ENCODE measurements at regions not wholly inside any gene's neighbourhood (a gene's known extent, or its start where the extent isn't known, plus 50 kb on each side); places are given as distances from the start of the nearest gene placed in this dataset.
"Not testable (repeated sequence)": the region's sequence is repeated elsewhere in the genome, so short reads cannot be mapped to it uniquely, and the experiment has no call there.

DNA sequence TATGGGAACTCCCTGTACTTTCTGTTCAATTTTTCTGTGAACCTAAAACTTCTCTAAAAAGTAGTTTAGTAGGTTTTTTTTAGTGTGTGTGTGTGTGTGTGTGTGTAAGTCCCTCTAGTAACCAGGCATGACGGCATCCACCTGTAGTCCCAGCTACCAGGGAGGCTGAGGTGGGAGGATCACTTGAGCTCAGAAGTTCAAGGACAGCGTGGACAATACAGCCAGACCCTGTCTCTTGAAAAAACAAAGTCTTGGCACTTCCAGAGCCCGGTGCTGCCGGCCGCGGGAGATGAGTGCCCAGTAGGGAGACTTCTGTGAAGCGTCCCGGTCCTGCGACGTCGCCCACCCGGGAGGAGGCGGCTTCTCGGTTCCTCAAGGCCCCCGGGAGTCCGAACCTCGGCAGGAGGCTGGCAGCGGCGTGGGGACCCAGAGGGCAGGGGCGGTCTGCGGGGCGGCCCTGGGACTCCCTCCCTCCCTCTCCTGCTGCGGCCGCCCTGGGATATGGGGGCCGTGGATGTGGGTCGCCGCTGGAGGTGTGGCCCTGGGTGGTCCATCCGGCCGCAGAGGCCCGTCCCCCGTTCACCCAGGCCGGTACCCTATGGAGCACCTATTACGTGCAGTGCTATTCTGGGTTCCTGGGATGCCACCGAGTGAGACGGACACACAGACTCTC is 78.0 kb upstream of the SIRPG start:
- Histone ChIP-seq H3K27me3 (ENCODE audit: insufficient read depth, low read length) (peaks cover 14% of the 10 kb centered on the region), H3K4me3 (ENCODE audit: insufficient read depth, low read length) (no peak overlapping the region), H3K36me3 (ENCODE audit: insufficient read depth, low read length) (no peaks in the 10 kb centered on the region), H3K4me1 (ENCODE audit: insufficient read depth, low read length) (no peaks in the 10 kb centered on the region), H4K20me1 (ENCODE audit: insufficient read depth, low read length) (no peaks in the 10 kb centered on the region), H3K79me2 (ENCODE audit: insufficient read depth, low read length) (no peaks in the 10 kb centered on the region), H3K27ac (ENCODE audit: low read depth, low read length) (no peak overlapping the region), H2AFZ (ENCODE audit: low read length) (no peak overlapping the region), H3K9me3 (ENCODE audit: low read depth, low read length) (no peaks in the 10 kb centered on the region), H3K4me2 (ENCODE audit: insufficient read depth, low read length) (no peak overlapping the region)
- TF ChIP-seq, protein P1, sequence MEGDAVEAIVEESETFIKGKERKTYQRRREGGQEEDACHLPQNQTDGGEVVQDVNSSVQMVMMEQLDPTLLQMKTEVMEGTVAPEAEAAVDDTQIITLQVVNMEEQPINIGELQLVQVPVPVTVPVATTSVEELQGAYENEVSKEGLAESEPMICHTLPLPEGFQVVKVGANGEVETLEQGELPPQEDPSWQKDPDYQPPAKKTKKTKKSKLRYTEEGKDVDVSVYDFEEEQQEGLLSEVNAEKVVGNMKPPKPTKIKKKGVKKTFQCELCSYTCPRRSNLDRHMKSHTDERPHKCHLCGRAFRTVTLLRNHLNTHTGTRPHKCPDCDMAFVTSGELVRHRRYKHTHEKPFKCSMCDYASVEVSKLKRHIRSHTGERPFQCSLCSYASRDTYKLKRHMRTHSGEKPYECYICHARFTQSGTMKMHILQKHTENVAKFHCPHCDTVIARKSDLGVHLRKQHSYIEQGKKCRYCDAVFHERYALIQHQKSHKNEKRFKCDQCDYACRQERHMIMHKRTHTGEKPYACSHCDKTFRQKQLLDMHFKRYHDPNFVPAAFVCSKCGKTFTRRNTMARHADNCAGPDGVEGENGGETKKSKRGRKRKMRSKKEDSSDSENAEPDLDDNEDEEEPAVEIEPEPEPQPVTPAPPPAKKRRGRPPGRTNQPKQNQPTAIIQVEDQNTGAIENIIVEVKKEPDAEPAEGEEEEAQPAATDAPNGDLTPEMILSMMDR (IDR thresholded peaks at IDR 0.05; ENCODE audit: extremely low read depth, low read depth, low read length), result no peak
- DNase-seq (ENCODE audit: insufficient read length, low spot score, missing footprints), result no peak

DNA sequence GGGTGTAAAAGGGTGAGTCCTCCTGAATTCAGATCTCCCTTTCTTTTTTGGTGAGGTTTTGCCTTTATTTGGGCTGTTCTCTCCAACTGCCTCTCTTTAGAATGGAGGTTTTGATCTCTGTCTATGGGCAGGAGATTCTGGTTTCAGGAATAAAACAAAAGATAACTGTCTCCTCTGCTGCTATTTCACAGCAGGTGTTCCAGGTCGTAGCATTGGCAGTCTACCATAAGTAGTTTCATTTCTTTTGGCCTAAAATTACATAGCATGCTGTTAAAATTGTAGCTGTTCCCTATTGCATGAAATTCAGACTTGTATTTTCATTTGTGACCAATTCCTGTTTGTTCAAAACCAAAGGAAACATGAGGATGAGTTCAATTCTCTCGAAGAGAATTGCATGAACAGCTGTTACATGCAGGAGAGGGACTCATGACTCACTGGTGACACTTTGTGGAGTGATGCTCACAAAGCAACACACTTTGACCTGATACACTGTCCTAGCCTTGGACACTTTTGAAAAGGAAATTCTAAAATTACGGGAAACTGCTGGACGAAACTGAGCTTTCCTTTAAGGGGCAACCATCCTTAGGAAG is 76.8 kb upstream of the SIRPG start:
- Histone ChIP-seq H4K20me1 (ENCODE audit: insufficient read depth, low read length) (no peaks in the 10 kb centered on the region), H3K4me1 (ENCODE audit: insufficient read depth, low read length) (no peaks in the 10 kb centered on the region), H3K9me3 (ENCODE audit: low read depth, low read length) (no peaks in the 10 kb centered on the region), H3K4me2 (ENCODE audit: insufficient read depth, low read length) (no peak overlapping the region), H3K36me3 (ENCODE audit: insufficient read depth, low read length) (no peaks in the 10 kb centered on the region), H3K4me3 (ENCODE audit: insufficient read depth, low read length) (no peak overlapping the region), H2AFZ (ENCODE audit: low read length) (no peak overlapping the region), H3K27ac (ENCODE audit: low read depth, low read length) (no peak overlapping the region), H3K27me3 (ENCODE audit: insufficient read depth, low read length) (peaks cover 13% of the 10 kb centered on the region), H3K79me2 (ENCODE audit: insufficient read depth, low read length) (no peaks in the 10 kb centered on the region)
- DNase-seq (ENCODE audit: insufficient read length, low spot score, missing footprints), result peak; percentile 64
- TF ChIP-seq, protein P1 (IDR thresholded peaks at IDR 0.05; ENCODE audit: extremely low read depth, low read depth, low read length), result no peak

DNA sequence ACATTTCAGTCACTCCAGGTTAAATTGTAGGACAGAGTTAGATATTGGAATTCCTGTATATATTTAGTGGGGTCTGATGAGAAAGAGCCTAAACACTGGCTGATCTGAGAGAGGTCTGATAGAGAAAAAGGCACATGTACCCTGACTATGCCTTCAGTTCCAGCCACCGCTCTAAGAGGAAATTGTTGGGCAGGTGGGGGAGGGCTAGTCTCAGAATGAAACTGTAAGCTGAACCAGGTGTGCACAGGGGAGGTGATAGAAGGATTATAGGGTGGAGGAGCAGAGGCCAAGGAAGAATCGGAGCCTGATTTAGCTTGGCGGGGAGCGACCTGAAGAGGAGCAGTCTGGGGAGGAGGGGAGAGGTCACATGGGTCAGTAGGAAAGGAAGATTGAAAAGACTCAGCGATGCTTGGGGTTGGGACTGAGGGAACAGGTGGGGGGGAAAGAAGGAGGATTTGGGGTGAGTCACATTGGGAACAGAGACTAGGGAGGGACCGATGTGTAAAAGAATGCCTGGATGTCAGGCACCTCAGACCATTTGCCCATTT is 74.3 kb upstream of the SIRPG start:
- not testable (repeated sequence) for DNase-seq (ENCODE audit: insufficient read length, low spot score, missing footprints); H2AFZ ChIP-seq (ENCODE audit: low read length); H3K4me1 ChIP-seq (ENCODE audit: insufficient read depth, low read length); H4K20me1 ChIP-seq (ENCODE audit: insufficient read depth, low read length); H3K4me2 ChIP-seq (ENCODE audit: insufficient read depth, low read length); H3K36me3 ChIP-seq (ENCODE audit: insufficient read depth, low read length); H3K9me3 ChIP-seq (ENCODE audit: low read depth, low read length); H3K4me3 ChIP-seq (ENCODE audit: insufficient read depth, low read length); H3K79me2 ChIP-seq (ENCODE audit: insufficient read depth, low read length); H3K27ac ChIP-seq (ENCODE audit: low read depth, low read length)
- peaks cover 17% of the 10 kb centered on the region for H3K27me3 ChIP-seq (ENCODE audit: insufficient read depth, low read length)

DNA sequence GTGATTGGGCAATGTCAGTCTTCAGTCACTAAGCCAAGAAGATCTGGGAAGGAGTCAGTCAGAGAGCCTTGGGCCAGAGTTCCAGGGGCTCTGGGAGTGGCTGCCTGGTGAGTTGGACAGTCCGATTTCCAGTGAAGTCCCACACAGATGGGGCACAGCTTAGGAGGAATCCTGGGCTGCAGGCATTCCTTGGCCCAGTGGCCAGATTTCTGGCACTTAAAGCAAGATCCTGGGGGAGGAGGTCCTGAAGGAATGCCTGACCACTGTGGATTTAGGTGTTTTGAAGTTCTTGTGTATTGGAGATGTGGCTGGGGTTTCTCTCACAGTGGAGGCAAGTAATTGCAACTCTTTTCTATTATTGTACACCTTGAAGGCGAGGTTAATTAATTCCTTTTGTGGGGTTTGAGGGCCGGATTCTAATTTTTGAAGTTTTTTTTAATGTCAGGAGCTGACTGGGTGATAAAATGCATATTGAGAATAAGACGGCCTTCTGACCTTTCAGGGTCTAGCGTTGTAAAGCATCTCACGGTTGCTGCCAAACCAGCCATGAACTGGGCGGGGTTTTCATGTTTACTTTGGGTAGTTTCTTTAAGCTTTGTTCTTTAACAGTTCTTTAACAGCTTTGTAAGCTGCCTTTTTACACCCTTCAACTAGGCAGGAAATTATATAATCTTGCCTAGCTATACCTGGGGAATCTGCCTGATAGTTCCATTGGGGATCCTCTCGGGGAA is 73.6 kb upstream of the SIRPG start:
- H4K20me1 ChIP-seq (ENCODE audit: insufficient read depth, low read length); H3K4me1 ChIP-seq (ENCODE audit: insufficient read depth, low read length); H3K4me2 ChIP-seq (ENCODE audit: insufficient read depth, low read length); H3K36me3 ChIP-seq (ENCODE audit: insufficient read depth, low read length); H2AFZ ChIP-seq (ENCODE audit: low read length); H3K27ac ChIP-seq (ENCODE audit: low read depth, low read length); DNase-seq (ENCODE audit: insufficient read length, low spot score, missing footprints); H3K79me2 ChIP-seq (ENCODE audit: insufficient read depth, low read length); H3K9me3 ChIP-seq (ENCODE audit: low read depth, low read length); H3K4me3 ChIP-seq (ENCODE audit: insufficient read depth, low read length): not testable (repeated sequence)
- H3K27me3 ChIP-seq (ENCODE audit: insufficient read depth, low read length), result peaks cover 17% of the 10 kb centered on the region

DNA sequence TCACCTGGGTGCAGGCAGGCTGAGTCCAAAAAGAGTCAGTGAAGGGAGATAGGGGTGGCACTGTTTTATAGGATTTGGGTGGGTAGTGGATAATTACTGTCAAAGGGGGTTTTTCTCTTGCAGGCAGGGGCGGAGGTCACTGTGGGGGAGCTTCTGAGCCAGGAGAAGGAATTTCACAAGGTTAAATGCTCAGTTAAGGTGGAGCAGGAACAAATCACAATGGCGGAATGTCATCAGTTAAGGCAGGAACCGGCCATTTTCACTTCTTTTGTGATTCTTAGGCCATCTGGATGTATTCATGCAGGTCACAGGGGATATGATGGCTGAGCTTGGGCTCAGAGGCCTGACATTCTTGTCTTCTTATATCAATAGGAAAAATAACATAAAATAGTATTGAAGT is 69.7 kb upstream of the SIRPG start:
- H3K36me3 ChIP-seq (ENCODE audit: insufficient read depth, low read length); H3K4me1 ChIP-seq (ENCODE audit: insufficient read depth, low read length); H3K9me3 ChIP-seq (ENCODE audit: low read depth, low read length); H2AFZ ChIP-seq (ENCODE audit: low read length); H3K27ac ChIP-seq (ENCODE audit: low read depth, low read length); H3K4me2 ChIP-seq (ENCODE audit: insufficient read depth, low read length); H3K4me3 ChIP-seq (ENCODE audit: insufficient read depth, low read length); H4K20me1 ChIP-seq (ENCODE audit: insufficient read depth, low read length); H3K79me2 ChIP-seq (ENCODE audit: insufficient read depth, low read length); DNase-seq (ENCODE audit: insufficient read length, low spot score, missing footprints): not testable (repeated sequence)
- H3K27me3 ChIP-seq (ENCODE audit: insufficient read depth, low read length), result peaks cover 12% of the 10 kb centered on the region

Measured in osteoblast (primary cell).